Large intestine (tissue), 3 donors: ENCODE measurements at regions not wholly inside any gene's neighbourhood (a gene's known extent, or its start where the extent isn't known, plus 50 kb on each side); places are given as distances from the start of the nearest gene placed in this dataset.

Experiments used
- DNase-seq, 2 donors: peaks; one replicate each; pipeline versions ENCODE4 v3.0.0 to v3.0.0-alpha.2; 2013
- H3K27ac ChIP-seq: one replicate; pipeline ENCODE4 v1.5.1; 2013; ENCODE audit warnings: low read length
- H3K27me3 ChIP-seq: 2 replicates; pipeline ENCODE4 v1.6.1; 2013; ENCODE audit warnings: low read length; ENCODE audit not compliant: control insufficient read depth, insufficient read depth
- H3K36me3 ChIP-seq: 2 replicates; pipeline ENCODE4 v1.6.1; 2013; ENCODE audit warnings: low read length; ENCODE audit not compliant: control insufficient read depth, insufficient read depth
- H3K4me1 ChIP-seq: one replicate; pipeline ENCODE4 v1.6.1; 2013; ENCODE audit warnings: low read length; ENCODE audit not compliant: control insufficient read depth, insufficient read depth
- H3K4me3 ChIP-seq: one replicate; pipeline ENCODE4 v1.5.1; 2013; ENCODE audit warnings: low read length
- H3K9me3 ChIP-seq: one replicate; pipeline ENCODE4 v1.6.1; 2013; ENCODE audit warnings: mild to moderate bottlenecking, low read depth, low read length, moderate library complexity; ENCODE audit not compliant: control insufficient read depth
- WGBS: methylation state at CpG from one replicate; pipeline ENCODE4 v1.1.5; 2013; ENCODE audit warnings: low lambda C conversion rate; ENCODE audit not compliant: insufficient coverage; 5-methylcytosine and 5-hydroxymethylcytosine counted together

GRCh38 chr12:114751712-114752111 lies 67.7 kb upstream of the TBX3 start:
- peaks cover 7% of the 10 kb centered on the region for H3K4me1 ChIP-seq
- H3K36me3 ChIP-seq: no peaks in the 10 kb centered on the region
- no peaks in the 10 kb centered on the region for H3K27me3 ChIP-seq
- no peak overlapping the region for H3K27ac ChIP-seq
- no CpG with 5 or more reads among the region's 2 CpGs for whole genome bisulfite sequencing
- no peak for DNase-seq
- H3K4me3 ChIP-seq: no peak overlapping the region
- no peaks in the 10 kb centered on the region for H3K9me3 ChIP-seq

- Histone ChIP-seq H3K27me3 (no peaks in the 10 kb centered on the region), H3K27ac (no peak overlapping the region), H3K9me3 (no peaks in the 10 kb centered on the region), H3K4me3 (no peak overlapping the region), H3K36me3 (no peaks in the 10 kb centered on the region), H3K4me1 (peaks cover 7% of the 10 kb centered on the region)
- no CpG with 5 or more reads among the region's 11 CpGs for WGBS
- DNase-seq: no peak
These were observed 66.9 kb upstream of the TBX3 start for GRCh38 chr12:114750917-114751316.

GRCh38 chr12:114749065-114749464 lies 65.1 kb upstream of the TBX3 start:
- WGBS: no CpG with 5 or more reads among the region's 3 CpGs
- Histone ChIP-seq H3K36me3 (no peaks in the 10 kb centered on the region), H3K27ac (no peak overlapping the region), H3K9me3 (no peaks in the 10 kb centered on the region), H3K4me3 (no peak overlapping the region), H3K4me1 (peaks cover 7% of the 10 kb centered on the region), H3K27me3 (no peaks in the 10 kb centered on the region)
- no peak for DNase-seq

GRCh38 chr12:114747012-114747858 lies 63.3 kb upstream of the TBX3 start:
- WGBS: 100% methylated on average over 1 of the region's 20 CpGs
- H3K4me3 ChIP-seq: no peak overlapping the region
- no peaks in the 10 kb centered on the region for H3K27me3 ChIP-seq

GRCh38 chr12:114746297-114747011 lies 62.5 kb upstream of the TBX3 start:
- H3K4me1 ChIP-seq: no peaks in the 10 kb centered on the region
- no peak overlapping the region for H3K27ac ChIP-seq
- H3K27me3 ChIP-seq: no peaks in the 10 kb centered on the region
- no peaks in the 10 kb centered on the region for H3K9me3 ChIP-seq
- no peak for DNase-seq
- WGBS: 17% methylated on average over 1 of the region's 6 CpGs
- no peak overlapping the region for H3K4me3 ChIP-seq
- H3K36me3 ChIP-seq: no peaks in the 10 kb centered on the region

More at GRCh38 chr12:114747012-114747858, 63.3 kb upstream of the TBX3 start:
- Histone ChIP-seq H3K4me1 (peaks cover 6% of the 10 kb centered on the region), H3K9me3 (no peaks in the 10 kb centered on the region), H3K27ac (no peak overlapping the region), H3K36me3 (no peaks in the 10 kb centered on the region)
- no peak for DNase-seq

GRCh38 chr12:114744691-114745090 lies 60.7 kb upstream of the TBX3 start:
- no CpG with 5 or more reads among the region's 15 CpGs for WGBS
- no peaks in the 10 kb centered on the region for H3K27me3 ChIP-seq
- no peaks in the 10 kb centered on the region for H3K36me3 ChIP-seq
- H3K4me3 ChIP-seq: no peak overlapping the region
- H3K27ac ChIP-seq: no peak overlapping the region
- no peaks in the 10 kb centered on the region for H3K9me3 ChIP-seq
- no peaks in the 10 kb centered on the region for H3K4me1 ChIP-seq
- peak; percentile 19 to 33 for DNase-seq

- Histone ChIP-seq H3K27ac (no peak overlapping the region), H3K36me3 (no peaks in the 10 kb centered on the region), H3K27me3 (no peaks in the 10 kb centered on the region), H3K9me3 (no peaks in the 10 kb centered on the region), H3K4me1 (no peaks in the 10 kb centered on the region), H3K4me3 (no peak overlapping the region)
- WGBS: no CpG with 5 or more reads among the region's 6 CpGs
- DNase-seq: no peak
These were observed 60.3 kb upstream of the TBX3 start for GRCh38 chr12:114744285-114744684.

- Histone ChIP-seq H3K27me3 (no peaks in the 10 kb centered on the region), H3K4me1 (no peaks in the 10 kb centered on the region), H3K9me3 (no peaks in the 10 kb centered on the region), H3K27ac (no peak overlapping the region), H3K4me3 (no peak overlapping the region), H3K36me3 (no peaks in the 10 kb centered on the region)
- no peak for DNase-seq
- WGBS: no CpG with 5 or more reads among the region's 1 CpG
These were observed 59.8 kb upstream of the TBX3 start for GRCh38 chr12:114743799-114744198.

GRCh38 chr12:114743289-114743688 lies 59.3 kb upstream of the TBX3 start:
- no peaks in the 10 kb centered on the region for H3K4me1 ChIP-seq
- H3K27ac ChIP-seq: no peak overlapping the region
- no peak overlapping the region for H3K4me3 ChIP-seq
- no peak for DNase-seq
- H3K36me3 ChIP-seq: no peaks in the 10 kb centered on the region
- WGBS: no CpG with 5 or more reads among the region's 4 CpGs
- no peaks in the 10 kb centered on the region for H3K27me3 ChIP-seq
- H3K9me3 ChIP-seq: no peaks in the 10 kb centered on the region

- no peak overlapping the region for H3K4me3 ChIP-seq
- DNase-seq: no peak
- H3K36me3 ChIP-seq: no peaks in the 10 kb centered on the region
- H3K4me1 ChIP-seq: no peaks in the 10 kb centered on the region
- WGBS: 81% methylated on average over 5 of the region's 9 CpGs
- no peaks in the 10 kb centered on the region for H3K27me3 ChIP-seq
- H3K27ac ChIP-seq: no peak overlapping the region
- H3K9me3 ChIP-seq: no peaks in the 10 kb centered on the region
These were observed 58.4 kb upstream of the TBX3 start for GRCh38 chr12:114742363-114742762.
